ENCODE measurements at regions not wholly inside any gene's neighbourhood (a gene's known extent, or its start where the extent isn't known, plus 50 kb on each side); places are given as distances from the start of the nearest gene placed in this dataset.
"Not testable (repeated sequence)": the region's sequence is repeated elsewhere in the genome, so short reads cannot be mapped to it uniquely, and the experiment has no call there.

GRCh38 chr6:865846-866245 is 172.9 kb upstream of the EXOC2 start:
- Histone ChIP-seq H3K9me3 (ENCODE audit: control insufficient read depth in 2 of 2, insufficient read depth in 1 of 2, low read depth in 1 of 2, low read length in 1 of 2) (no peaks in the 10 kb centered on the region), H3K36me3 (ENCODE audit: control insufficient read depth in 3 of 3, insufficient read depth in 2 of 3, low read depth in 1 of 3, low read length in 3 of 3) (no peaks in the 10 kb centered on the region), H3K27me3 (ENCODE audit: control insufficient read depth in 3 of 3, insufficient read depth in 3 of 3, low read length in 3 of 3) (no peaks in the 10 kb centered on the region), H3K27ac (ENCODE audit: low read depth in 1 of 3, low read length in 2 of 3) (no peak overlapping the region), H3K4me1 (ENCODE audit: control insufficient read depth in 3 of 3, insufficient read depth in 2 of 3, low read depth in 1 of 3, low read length in 2 of 3) (peaks cover 0 to 14% (median 4%) of the 10 kb centered on the region in 3 donors), H3K4me3 (ENCODE audit: low read depth in 1 of 3, low read length in 3 of 3) (no peak overlapping the region)
- peak; percentile 35 to 49 for DNase-seq
- WGBS, 3 donors: 35 to 70% (median 55%) methylated on average over 4 of the region's 4 CpGs
- no peak for FAIRE-seq

- Histone ChIP-seq H3K27ac (ENCODE audit: low read depth in 1 of 3, low read length in 2 of 3) (no peak overlapping the region), H3K9me3 (ENCODE audit: control insufficient read depth in 2 of 2, insufficient read depth in 1 of 2, low read depth in 1 of 2, low read length in 1 of 2) (no peaks in the 10 kb centered on the region), H3K4me1 (ENCODE audit: control insufficient read depth in 3 of 3, insufficient read depth in 2 of 3, low read depth in 1 of 3, low read length in 2 of 3) (peaks cover 0 to 14% (median 4%) of the 10 kb centered on the region in 3 donors), H3K27me3 (ENCODE audit: control insufficient read depth in 3 of 3, insufficient read depth in 3 of 3, low read length in 3 of 3) (peaks cover 0 to under 1% (median 0%) of the 10 kb centered on the region in 3 donors), H3K4me3 (ENCODE audit: low read depth in 1 of 3, low read length in 3 of 3) (no peak overlapping the region), H3K36me3 (ENCODE audit: control insufficient read depth in 3 of 3, insufficient read depth in 2 of 3, low read depth in 1 of 3, low read length in 3 of 3) (no peaks in the 10 kb centered on the region)
- 88 to 95% (median 91%) methylated on average over 2 of the region's 2 CpGs for WGBS, 3 donors
- no peak for DNase-seq
- FAIRE-seq: no peak
These were observed 170.9 kb upstream of the EXOC2 start for GRCh38 chr6:863831-864230.

GRCh38 chr6:863127-863526 is 170.2 kb upstream of the EXOC2 start:
- H3K27me3 ChIP-seq (ENCODE audit: control insufficient read depth in 3 of 3, insufficient read depth in 3 of 3, low read length in 3 of 3); H3K27ac ChIP-seq (ENCODE audit: low read depth in 1 of 3, low read length in 2 of 3); H3K36me3 ChIP-seq (ENCODE audit: control insufficient read depth in 3 of 3, insufficient read depth in 2 of 3, low read depth in 1 of 3, low read length in 3 of 3); H3K4me3 ChIP-seq (ENCODE audit: low read depth in 1 of 3, low read length in 3 of 3); H3K9me3 ChIP-seq (ENCODE audit: control insufficient read depth in 2 of 2, insufficient read depth in 1 of 2, low read depth in 1 of 2, low read length in 1 of 2); DNase-seq; FAIRE-seq: not testable (repeated sequence)
- WGBS, 3 donors: 66 to 85% (median 71%) methylated on average over 3 of the region's 5 CpGs
- peaks cover 0 to 14% (median 4%) of the 10 kb centered on the region in 3 donors for H3K4me1 ChIP-seq (ENCODE audit: control insufficient read depth in 3 of 3, insufficient read depth in 2 of 3, low read depth in 1 of 3, low read length in 2 of 3)

GRCh38 chr6:859936-860335 is 167.0 kb upstream of the EXOC2 start:
- no peak for FAIRE-seq
- 74 to 90% (median 78%) methylated on average over 4 of the region's 4 CpGs for WGBS, 3 donors
- no peak overlapping the region for H3K27ac ChIP-seq (ENCODE audit: low read depth in 1 of 3, low read length in 2 of 3)

GRCh38 chr6:854406-855118 is 161.6 kb upstream of the EXOC2 start:
- Histone ChIP-seq H3K9me3 (ENCODE audit: control insufficient read depth in 2 of 2, insufficient read depth in 1 of 2, low read depth in 1 of 2, low read length in 1 of 2) (no peaks in the 10 kb centered on the region), H3K27ac (ENCODE audit: low read depth in 1 of 3, low read length in 2 of 3) (no peak overlapping the region), H3K27me3 (ENCODE audit: control insufficient read depth in 3 of 3, insufficient read depth in 3 of 3, low read length in 3 of 3) (peaks cover 0 to 2% (median 0%) of the 10 kb centered on the region in 3 donors), H3K4me3 (ENCODE audit: low read depth in 1 of 3, low read length in 3 of 3) (no peak overlapping the region), H3K4me1 (ENCODE audit: control insufficient read depth in 3 of 3, insufficient read depth in 2 of 3, low read depth in 1 of 3, low read length in 2 of 3) (no peaks in the 10 kb centered on the region), H3K36me3 (ENCODE audit: control insufficient read depth in 3 of 3, insufficient read depth in 2 of 3, low read depth in 1 of 3, low read length in 3 of 3) (no peaks in the 10 kb centered on the region)
- no peak for FAIRE-seq
- peak in 1 of 2 donors; percentile 9 for DNase-seq
- 54 to 64% (median 62%) methylated on average over 12 of the region's 12 CpGs for WGBS, 3 donors

More at GRCh38 chr6:859936-860335, 167.0 kb upstream of the EXOC2 start:
- no peak overlapping the region for H3K4me3 ChIP-seq (ENCODE audit: low read depth in 1 of 3, low read length in 3 of 3)
- H3K36me3 ChIP-seq (ENCODE audit: control insufficient read depth in 3 of 3, insufficient read depth in 2 of 3, low read depth in 1 of 3, low read length in 3 of 3): no peaks in the 10 kb centered on the region
- no peak for DNase-seq
- no peaks in the 10 kb centered on the region for H3K4me1 ChIP-seq (ENCODE audit: control insufficient read depth in 3 of 3, insufficient read depth in 2 of 3, low read depth in 1 of 3, low read length in 2 of 3)
- peaks cover 0 to 2% (median 0%) of the 10 kb centered on the region in 3 donors for H3K27me3 ChIP-seq (ENCODE audit: control insufficient read depth in 3 of 3, insufficient read depth in 3 of 3, low read length in 3 of 3)
- H3K9me3 ChIP-seq (ENCODE audit: control insufficient read depth in 2 of 2, insufficient read depth in 1 of 2, low read depth in 1 of 2, low read length in 1 of 2): no peaks in the 10 kb centered on the region

- not testable (repeated sequence) for H3K27ac ChIP-seq (ENCODE audit: low read depth in 1 of 3, low read length in 2 of 3); H3K4me3 ChIP-seq (ENCODE audit: low read depth in 1 of 3, low read length in 3 of 3); H3K4me1 ChIP-seq (ENCODE audit: control insufficient read depth in 3 of 3, insufficient read depth in 2 of 3, low read depth in 1 of 3, low read length in 2 of 3); H3K27me3 ChIP-seq (ENCODE audit: control insufficient read depth in 3 of 3, insufficient read depth in 3 of 3, low read length in 3 of 3); FAIRE-seq; DNase-seq; H3K9me3 ChIP-seq (ENCODE audit: control insufficient read depth in 2 of 2, insufficient read depth in 1 of 2, low read depth in 1 of 2, low read length in 1 of 2); H3K36me3 ChIP-seq (ENCODE audit: control insufficient read depth in 3 of 3, insufficient read depth in 2 of 3, low read depth in 1 of 3, low read length in 3 of 3)
- WGBS, 3 donors: 93 to 94% (median 94%) methylated on average over 5 of the region's 5 CpGs
These were observed 159.3 kb upstream of the EXOC2 start for GRCh38 chr6:852216-852615.

- H3K27me3 ChIP-seq (ENCODE audit: control insufficient read depth in 3 of 3, insufficient read depth in 3 of 3, low read length in 3 of 3): peaks cover 0 to 3% (median 0%) of the 10 kb centered on the region in 3 donors
- no peak for DNase-seq
- H3K4me3 ChIP-seq (ENCODE audit: low read depth in 1 of 3, low read length in 3 of 3): no peak overlapping the region
- WGBS, 3 donors: 68 to 80% (median 69%) methylated on average over 5 of the region's 5 CpGs
- H3K4me1 ChIP-seq (ENCODE audit: control insufficient read depth in 3 of 3, insufficient read depth in 2 of 3, low read depth in 1 of 3, low read length in 2 of 3): no peaks in the 10 kb centered on the region
- no peak overlapping the region for H3K27ac ChIP-seq (ENCODE audit: low read depth in 1 of 3, low read length in 2 of 3)
- no peaks in the 10 kb centered on the region for H3K9me3 ChIP-seq (ENCODE audit: control insufficient read depth in 2 of 2, insufficient read depth in 1 of 2, low read depth in 1 of 2, low read length in 1 of 2)
- no peak for FAIRE-seq
- H3K36me3 ChIP-seq (ENCODE audit: control insufficient read depth in 3 of 3, insufficient read depth in 2 of 3, low read depth in 1 of 3, low read length in 3 of 3): no peaks in the 10 kb centered on the region
These were observed 156.2 kb upstream of the EXOC2 start for GRCh38 chr6:849075-849506.

- 27 to 32% (median 30%) methylated on average over 2 of the region's 2 CpGs for WGBS, 3 donors
- H3K9me3 ChIP-seq (ENCODE audit: control insufficient read depth in 2 of 2, insufficient read depth in 1 of 2, low read depth in 1 of 2, low read length in 1 of 2): no peaks in the 10 kb centered on the region
- FAIRE-seq (no peak), DNase-seq (no peak)
- no peaks in the 10 kb centered on the region for H3K36me3 ChIP-seq (ENCODE audit: control insufficient read depth in 3 of 3, insufficient read depth in 2 of 3, low read depth in 1 of 3, low read length in 3 of 3)
- H3K27me3 ChIP-seq (ENCODE audit: control insufficient read depth in 3 of 3, insufficient read depth in 3 of 3, low read length in 3 of 3): peaks cover 0 to 3% (median 0%) of the 10 kb centered on the region in 3 donors
- no peaks in the 10 kb centered on the region for H3K4me1 ChIP-seq (ENCODE audit: control insufficient read depth in 3 of 3, insufficient read depth in 2 of 3, low read depth in 1 of 3, low read length in 2 of 3)
- H3K4me3 ChIP-seq (ENCODE audit: low read depth in 1 of 3, low read length in 3 of 3): no peak overlapping the region
- no peak overlapping the region for H3K27ac ChIP-seq (ENCODE audit: low read depth in 1 of 3, low read length in 2 of 3)
These were observed 152.6 kb upstream of the EXOC2 start for GRCh38 chr6:845566-845965.

- H3K27ac ChIP-seq (ENCODE audit: low read depth in 1 of 3, low read length in 2 of 3): no peak overlapping the region
- no peak for DNase-seq
- H3K4me1 ChIP-seq (ENCODE audit: control insufficient read depth in 3 of 3, insufficient read depth in 2 of 3, low read depth in 1 of 3, low read length in 2 of 3): no peaks in the 10 kb centered on the region
- H3K36me3 ChIP-seq (ENCODE audit: control insufficient read depth in 3 of 3, insufficient read depth in 2 of 3, low read depth in 1 of 3, low read length in 3 of 3): no peaks in the 10 kb centered on the region
- H3K27me3 ChIP-seq (ENCODE audit: control insufficient read depth in 3 of 3, insufficient read depth in 3 of 3, low read length in 3 of 3): peaks cover 0 to 3% (median 0%) of the 10 kb centered on the region in 3 donors
- no peak for FAIRE-seq
- no peaks in the 10 kb centered on the region for H3K9me3 ChIP-seq (ENCODE audit: control insufficient read depth in 2 of 2, insufficient read depth in 1 of 2, low read depth in 1 of 2, low read length in 1 of 2)
- WGBS, 3 donors: 80 to 93% (median 81%) methylated on average over 2 of the region's 2 CpGs
- H3K4me3 ChIP-seq (ENCODE audit: low read depth in 1 of 3, low read length in 3 of 3): no peak overlapping the region
These were observed 152.2 kb upstream of the EXOC2 start for GRCh38 chr6:845101-845500.

Measured in small intestine (tissue), 7 donors.